DMS153 treated with DMSO at 0.1 percent for 48 hours (cell line): ENCODE measurements at regions not wholly inside any gene's neighbourhood (a gene's known extent, or its start where the extent isn't known, plus 50 kb on each side); places are given as distances from the start of the nearest gene placed in this dataset.
A peak's percentile ranks its signal among the peaks of the same experiment; 100 is the strongest.
"Not testable (repeated sequence)": the region's sequence is repeated elsewhere in the genome, so short reads cannot be mapped to it uniquely, and the experiment has no call there.

Experiments used
- DNase-seq: peaks from one replicate; lab custom pipeline; 2025; ENCODE audit not compliant: unreplicated experiment; lab: John Stamatoyannopoulos, UW

GRCh38 chr5:14054965-14055963, 87.9 kb upstream of the TRIO start:
- DNase-seq = no peak

DNA sequence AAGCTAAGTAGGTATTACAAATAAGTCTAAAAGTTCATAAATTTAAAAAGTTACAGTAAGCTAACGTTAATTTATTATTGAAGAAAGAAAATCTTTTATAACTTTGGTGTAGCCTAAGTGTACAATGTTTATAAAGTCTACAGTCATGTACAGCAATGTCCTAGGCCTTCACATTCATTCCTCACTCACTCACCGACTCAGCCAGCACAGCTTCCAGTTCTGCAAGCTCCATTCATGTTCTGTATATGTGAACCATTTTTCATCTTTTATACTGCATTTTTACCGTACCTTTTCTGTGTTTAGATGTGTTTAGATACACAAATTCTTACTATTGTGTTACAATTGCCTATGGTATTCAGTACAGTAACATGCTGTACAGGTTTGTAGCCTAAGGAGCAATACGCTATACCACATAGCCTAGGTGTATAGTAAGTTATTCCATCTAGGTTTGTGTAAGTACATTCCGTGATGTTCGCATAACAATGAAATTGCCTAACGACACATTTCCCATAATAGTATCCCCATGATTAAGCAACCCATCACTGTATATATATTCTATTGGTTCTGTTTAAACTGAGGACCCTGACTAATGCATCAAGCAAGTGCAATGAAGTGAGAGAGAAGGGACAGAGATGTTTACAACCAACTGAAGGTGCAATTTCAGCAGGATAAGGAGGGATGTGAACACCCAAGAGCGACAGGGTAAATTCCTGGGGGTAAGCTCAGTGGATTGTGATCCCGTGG, 88.9 kb upstream of the TRIO start:
- no peak for DNase-seq

- no peak for DNase-seq
These were observed 92.3 kb upstream of the TRIO start for GRCh38 chr5:14050821-14051220.

GRCh38 chr5:14048434-14048833, 94.7 kb upstream of the TRIO start:
- no peak for DNase-seq

GRCh38 chr5:14041528-14042192, 97.2 kb upstream of the DNAH5 start:
- no peak for DNase-seq

- no peak for DNase-seq
These were observed 96.1 kb upstream of the DNAH5 start for GRCh38 chr5:14040542-14040941.

- DNase-seq = no peak
These were observed 95.1 kb upstream of the DNAH5 start for GRCh38 chr5:14039576-14039975.

DNA sequence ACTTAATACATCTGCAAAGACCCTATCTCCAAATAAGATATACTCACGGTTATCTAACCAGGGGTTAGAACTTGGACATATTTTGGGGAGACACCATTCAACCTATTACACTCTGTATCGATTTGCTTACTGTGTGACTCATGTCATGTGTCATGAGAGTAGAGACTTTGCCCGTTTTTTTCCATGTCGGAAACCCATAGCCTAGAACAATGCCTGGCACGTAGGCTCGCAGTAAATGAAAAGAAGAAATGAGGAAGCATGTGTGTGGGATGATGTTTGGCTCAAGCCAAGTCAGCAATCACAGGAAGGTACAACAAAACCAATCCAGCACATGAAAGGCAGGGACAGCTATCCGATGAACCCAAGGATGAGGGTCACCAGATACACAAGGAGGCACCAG, 94.6 kb upstream of the DNAH5 start:
- no peak for DNase-seq

GRCh38 chr5:14038341-14038959, 94.0 kb upstream of the DNAH5 start:
- no peak for DNase-seq

DNA sequence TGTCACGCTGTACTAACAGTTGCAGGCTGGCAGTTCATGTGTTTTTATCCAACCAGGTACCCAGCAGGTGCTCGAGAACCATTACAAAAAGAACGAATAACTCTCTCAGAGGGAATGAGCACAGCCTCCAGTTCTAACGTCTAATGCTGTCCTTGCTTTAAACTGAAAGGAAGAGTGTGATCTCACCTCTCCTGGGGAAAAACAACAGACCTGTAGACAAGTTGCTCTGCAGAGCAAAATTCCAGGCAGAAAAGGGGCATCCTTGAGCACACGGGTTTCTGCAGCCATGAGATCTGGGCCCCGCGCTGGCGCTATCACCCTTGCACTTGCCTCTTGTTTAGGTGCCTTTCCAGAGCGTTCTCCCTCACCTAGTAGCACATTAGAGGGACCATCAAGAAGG, 92.5 kb upstream of the DNAH5 start:
- no peak for DNase-seq

DNA sequence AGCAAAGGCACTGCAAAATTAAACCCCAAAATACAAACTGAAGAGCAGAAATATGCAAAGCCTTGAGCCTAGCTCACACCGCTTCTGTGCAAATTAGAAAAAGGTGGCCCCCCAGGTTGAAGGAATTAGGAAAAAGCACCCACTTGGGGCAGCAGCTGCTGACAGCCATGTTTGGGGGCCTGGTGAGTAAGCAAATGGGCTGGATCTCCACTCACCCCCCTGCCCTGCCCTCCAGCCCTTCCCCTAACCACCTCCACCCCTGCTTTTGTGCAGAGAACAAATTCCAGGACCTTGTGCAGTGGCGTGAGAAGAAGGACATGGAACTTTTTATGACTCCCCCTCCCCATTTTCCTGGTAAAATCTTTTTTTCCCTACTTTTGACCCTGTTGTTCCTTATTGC, 92.0 kb upstream of the DNAH5 start:
- no peak for DNase-seq

- DNase-seq = peak; percentile 20
These were observed 91.5 kb upstream of the DNAH5 start for GRCh38 chr5:14035859-14036503.

DNA sequence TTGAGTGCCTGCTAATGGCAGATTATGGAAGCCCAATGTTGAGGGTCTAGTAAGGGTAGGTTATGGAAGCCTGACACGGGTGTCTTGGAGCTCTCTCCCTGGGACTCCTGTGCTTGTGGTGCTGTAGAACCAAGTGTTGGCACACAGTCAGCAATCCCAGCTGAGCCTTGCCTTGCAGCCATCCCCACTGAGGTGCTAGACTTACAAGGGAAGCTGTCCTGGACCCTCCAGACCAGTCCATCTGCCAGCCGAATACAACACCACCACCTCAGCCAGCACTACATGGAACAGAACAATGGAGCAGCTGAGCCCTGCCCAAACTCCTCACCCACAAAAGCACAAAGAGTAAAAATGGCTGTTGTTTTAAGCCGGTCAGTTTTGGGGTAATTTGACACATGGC, 90.5 kb upstream of the DNAH5 start:
- DNase-seq = no peak

DNA sequence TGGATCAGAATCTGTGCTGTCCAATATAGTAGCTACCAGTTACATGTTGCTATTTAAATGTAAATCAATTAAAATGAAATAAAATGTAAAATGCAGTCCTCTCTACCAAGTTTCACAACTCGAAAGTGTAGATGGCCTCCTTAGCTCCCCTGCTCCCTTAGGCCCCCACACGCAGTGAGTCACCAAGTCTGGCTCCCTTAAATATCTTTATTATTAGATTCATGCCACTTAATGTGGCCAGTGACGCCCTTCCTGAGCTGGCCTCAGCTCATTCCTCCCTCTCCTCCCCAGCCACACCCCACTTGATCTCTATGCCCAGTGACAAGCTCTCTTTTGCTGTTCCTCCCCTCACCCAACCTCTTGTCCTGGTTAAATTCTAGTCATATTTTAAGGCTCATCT, 88.4 kb upstream of the DNAH5 start:
- DNase-seq = no peak

DNA sequence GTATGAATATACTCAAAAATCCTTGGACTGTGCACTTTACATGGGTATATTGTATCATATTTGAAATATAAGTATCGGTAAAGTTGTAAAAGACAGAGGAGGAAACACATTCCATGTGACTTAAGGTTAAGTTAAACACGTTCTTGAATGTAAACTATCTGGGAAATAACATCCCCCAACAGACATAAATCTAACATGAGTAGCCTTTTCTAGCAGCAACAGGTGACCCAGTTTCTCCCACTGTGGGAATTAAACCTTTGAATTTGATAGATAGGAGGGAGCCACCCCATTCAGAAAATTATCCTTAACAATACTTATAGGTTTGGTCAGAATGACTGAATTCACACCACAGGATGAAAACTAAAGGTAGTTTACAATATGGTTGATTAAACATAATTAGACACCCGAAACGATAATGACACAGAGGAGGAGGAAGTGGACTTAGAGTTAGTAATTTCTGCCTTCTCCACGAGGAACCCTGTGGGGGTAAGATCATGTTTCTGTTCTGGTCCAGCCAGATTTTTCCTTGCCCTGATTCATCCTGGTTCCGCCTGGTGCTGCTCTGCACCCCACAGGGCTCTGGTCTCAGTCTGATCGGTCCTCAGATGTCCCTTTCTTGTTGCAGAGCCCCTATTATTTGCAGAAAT, 84.6 kb upstream of the DNAH5 start:
- DNase-seq = no peak

GRCh38 chr5:14028188-14028587, 83.7 kb upstream of the DNAH5 start:
- no peak for DNase-seq

GRCh38 chr5:14025569-14026286, 81.2 kb upstream of the DNAH5 start:
- no peak for DNase-seq

DNA sequence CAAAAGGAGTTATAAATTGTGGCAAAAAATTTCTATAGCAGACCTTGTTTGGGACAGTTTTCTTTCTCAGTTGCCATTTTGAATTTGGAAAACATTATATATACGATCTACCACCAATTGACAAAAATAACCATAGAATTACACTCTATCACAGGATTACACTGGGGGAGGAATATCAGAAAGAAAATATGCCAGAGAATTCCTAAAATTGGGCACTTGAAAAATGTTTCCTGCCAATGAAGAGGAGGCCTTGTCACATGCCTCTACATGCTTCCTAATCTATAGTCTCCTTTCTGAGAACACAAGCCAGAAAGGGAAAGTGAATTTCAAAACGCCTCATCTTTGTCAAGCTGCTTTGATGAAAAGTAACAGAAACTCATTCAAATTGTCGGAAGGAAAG, 78.5 kb upstream of the DNAH5 start:
- no peak for DNase-seq

DNA sequence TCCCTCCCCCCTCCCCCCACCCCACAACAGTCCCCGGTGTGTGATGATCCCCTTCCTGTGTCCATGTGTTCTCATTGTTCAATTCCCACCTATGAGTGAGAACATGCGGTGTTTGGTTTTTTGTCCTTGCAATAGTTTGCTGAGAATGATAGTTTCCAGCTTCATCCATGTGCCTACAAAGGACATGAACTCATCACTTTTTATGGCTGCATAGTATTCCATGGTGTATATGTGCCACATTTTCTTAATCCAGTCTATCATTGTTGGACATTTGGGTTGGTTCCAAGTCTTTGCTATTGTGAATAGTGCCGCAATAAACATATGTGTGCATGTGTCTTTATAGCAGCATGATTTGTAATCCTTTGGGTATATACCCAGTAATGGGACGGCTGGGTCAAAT, 76.5 kb upstream of the DNAH5 start:
- DNase-seq = not testable (repeated sequence)
